Neural progenitor cell (in vitro differentiated cells): ENCODE measurements at regions not wholly inside any gene's neighbourhood (a gene's known extent, or its start where the extent isn't known, plus 50 kb on each side); places are given as distances from the start of the nearest gene placed in this dataset.

Experiments used
- DNase-seq: peaks from one replicate; pipeline ENCODE4 v3.0.0-alpha.2; 2016; ENCODE audit warnings: low spot score
- H2AFZ ChIP-seq: fragments of 200-600 bp; sonication (generic); replicated peaks from 2 replicates; pipeline ENCODE4 v1.6.1; 2016; ENCODE audit warnings: antibody characterized with exemption
- H3F3A ChIP-seq: fragments of 200-600 bp; sonication (generic); 2 replicates; pipeline ENCODE4 v1.6.1; 2016; ENCODE audit warnings: antibody characterized with exemption, low read depth
- H3K27ac ChIP-seq: fragments of 200-600 bp; sonication (generic); 2 replicates; pipeline ENCODE4 v1.5.1; 2016; ENCODE audit warnings: mild to moderate bottlenecking
- H3K27me3 ChIP-seq: fragments of 200-600 bp; sonication (generic); 2 replicates; pipeline ENCODE4 v1.6.1; 2016; ENCODE audit warnings: mild to moderate bottlenecking, moderate library complexity
- H3K36me3 ChIP-seq: fragments of 200-600 bp; sonication (generic); 2 replicates; pipeline ENCODE4 v1.5.1; 2016
- H3K4me1 ChIP-seq: fragments of 200-600 bp; sonication (generic); 2 replicates; pipeline ENCODE4 v1.6.1; 2016; ENCODE audit warnings: mixed run types
- H3K4me2 ChIP-seq: fragments of 200-600 bp; sonication (generic); 2 replicates; pipeline ENCODE4 v1.6.1; 2016
- H3K4me3 ChIP-seq: fragments of 200-600 bp; sonication (generic); 2 replicates; pipeline ENCODE4 v1.5.1; 2016
- H3K79me2 ChIP-seq: fragments of 200-600 bp; sonication (generic); 2 replicates; pipeline ENCODE4 v1.6.1; 2016; ENCODE audit warnings: low read depth
- H3K9ac ChIP-seq: fragments of 200-600 bp; sonication (generic); 2 replicates; pipeline ENCODE4 v1.6.1; 2016
- H3K9me3 ChIP-seq: fragments of 200-600 bp; sonication (generic); 2 replicates; pipeline ENCODE4 v1.5.1; 2016; ENCODE audit warnings: low read depth
- H4K20me1 ChIP-seq: fragments of 200-600 bp; sonication (generic); 2 replicates; pipeline ENCODE4 v1.6.1; 2016; ENCODE audit warnings: low read depth
- H3K27ac Mint-ChIP-seq: 3 replicates; pipeline ENCODE4 v1.8.0; 2021; ENCODE audit warnings: mixed read lengths
- H3K27me3 Mint-ChIP-seq: 2 replicates; pipeline ENCODE4 v1.8.0; 2022; ENCODE audit warnings: low read depth, mild to moderate bottlenecking, inconsistent platforms, moderate library complexity, mixed read lengths; ENCODE audit not compliant: insufficient read depth
- H3K36me3 Mint-ChIP-seq: 3 replicates; pipeline ENCODE4 v1.8.0; 2021; ENCODE audit warnings: mixed read lengths
- H3K4me1 Mint-ChIP-seq: 3 replicates; pipeline ENCODE4 v1.8.0; 2021; ENCODE audit warnings: mixed read lengths
- H3K4me3 Mint-ChIP-seq: 3 replicates; pipeline ENCODE4 v1.8.0; 2021; ENCODE audit warnings: mild to moderate bottlenecking, moderate library complexity, mixed read lengths
- H3K9me3 Mint-ChIP-seq: 3 replicates; pipeline ENCODE4 v1.8.0; 2020; ENCODE audit warnings: mixed read lengths
- CTCF ChIP-seq: fragments of 200-600 bp; sonication (generic); IDR thresholded peaks from 2 replicates; pipeline ENCODE4 v1.5.1; 2017; ENCODE audit warnings: antibody characterized with exemption, mild to moderate bottlenecking
- EZH2 ChIP-seq: fragments of 200-600 bp; sonication (generic); IDR thresholded peaks from 2 replicates; pipeline ENCODE4 v1.6.1; 2017; ENCODE audit warnings: antibody characterized with exemption, mild to moderate bottlenecking, moderate library complexity
- EZH2phosphoT487 ChIP-seq: fragments of 200-600 bp; sonication (generic); IDR thresholded peaks from 2 replicates; pipeline ENCODE4 v1.6.1; 2017; ENCODE audit warnings: antibody characterized with exemption

- no peaks in the 10 kb centered on the region for H3K9me3 ChIP-seq
- Mint-ChIP-seq H3K9me3 (peaks cover 14% of the 10 kb centered on the region), H3K27ac (no peak overlapping the region)
These were observed 522.5 kb downstream of the TYW1 start for GRCh38 chr7:67519171-67519570.

GRCh38 chr7:67522504-67522903 is 525.9 kb downstream of the TYW1 start:
- no peaks in the 10 kb centered on the region for H3K9me3 ChIP-seq
- H3K4me3 ChIP-seq: no peak overlapping the region
- H3K36me3 Mint-ChIP-seq: no peaks in the 10 kb centered on the region
- H3K27me3 Mint-ChIP-seq: peaks cover 11% of the 10 kb centered on the region
- H3K36me3 ChIP-seq: no peaks in the 10 kb centered on the region
- TF ChIP-seq EZH2 (no peak), CTCF (no peak), EZH2phosphoT487 (no peak)
- H3K4me3 Mint-ChIP-seq: no peak overlapping the region
- DNase-seq: no peak
- H3F3A ChIP-seq: peaks cover 12% of the 10 kb centered on the region
- no peak overlapping the region for H2AFZ ChIP-seq
- peaks cover 21% of the 10 kb centered on the region for H3K9me3 Mint-ChIP-seq
- peaks cover 23% of the 10 kb centered on the region for H3K4me1 Mint-ChIP-seq
- no peaks in the 10 kb centered on the region for H4K20me1 ChIP-seq
- no peak overlapping the region for H3K4me2 ChIP-seq
- no peak overlapping the region for H3K27ac Mint-ChIP-seq
- no peak overlapping the region for H3K9ac ChIP-seq
- no peaks in the 10 kb centered on the region for H3K79me2 ChIP-seq
- no peak overlapping the region for H3K27ac ChIP-seq
- no peaks in the 10 kb centered on the region for H3K27me3 ChIP-seq
- H3K4me1 ChIP-seq: peaks cover 5% of the 10 kb centered on the region

More at GRCh38 chr7:67519171-67519570, 522.5 kb downstream of the TYW1 start:
- Mint-ChIP-seq H3K36me3 (no peaks in the 10 kb centered on the region), H3K4me3 (no peak overlapping the region), H3K27me3 (peaks cover 8% of the 10 kb centered on the region), H3K4me1 (peaks cover 8% of the 10 kb centered on the region)
- Histone ChIP-seq H3K27ac (no peak overlapping the region), H4K20me1 (no peaks in the 10 kb centered on the region), H2AFZ (no peak overlapping the region), H3K4me3 (no peak overlapping the region), H3K4me2 (no peak overlapping the region), H3K27me3 (no peaks in the 10 kb centered on the region), H3K36me3 (no peaks in the 10 kb centered on the region), H3K79me2 (no peaks in the 10 kb centered on the region), H3F3A (peaks cover 12% of the 10 kb centered on the region), H3K9ac (no peak overlapping the region), H3K4me1 (peaks cover 5% of the 10 kb centered on the region)
- TF ChIP-seq EZH2phosphoT487 (no peak), CTCF (no peak), EZH2 (no peak)
- no peak for DNase-seq

- Mint-ChIP-seq H3K27me3 (peaks cover 11% of the 10 kb centered on the region), H3K9me3 (peaks cover 21% of the 10 kb centered on the region), H3K4me1 (peaks cover 23% of the 10 kb centered on the region), H3K27ac (no peak overlapping the region), H3K36me3 (no peaks in the 10 kb centered on the region), H3K4me3 (no peak overlapping the region)
- H2AFZ ChIP-seq: no peak overlapping the region
- no peaks in the 10 kb centered on the region for H3K36me3 ChIP-seq
- no peak for DNase-seq
- no peak overlapping the region for H3K9ac ChIP-seq
- H3F3A ChIP-seq: peaks cover 12% of the 10 kb centered on the region
- H3K27ac ChIP-seq: no peak overlapping the region
- no peaks in the 10 kb centered on the region for H3K79me2 ChIP-seq
- no peaks in the 10 kb centered on the region for H3K9me3 ChIP-seq
- no peaks in the 10 kb centered on the region for H4K20me1 ChIP-seq
- TF ChIP-seq CTCF: no peak
- no peak for TF ChIP-seq EZH2
- TF ChIP-seq EZH2phosphoT487: no peak
- no peak overlapping the region for H3K4me3 ChIP-seq
- H3K4me2 ChIP-seq: no peak overlapping the region
- H3K4me1 ChIP-seq: peaks cover 1% of the 10 kb centered on the region
- H3K27me3 ChIP-seq: no peaks in the 10 kb centered on the region
These were observed 527.1 kb downstream of the TYW1 start for GRCh38 chr7:67523713-67524112.
